Loucy (cell line): ENCODE measurements at regions not wholly inside any gene's neighbourhood (a gene's known extent, or its start where the extent isn't known, plus 50 kb on each side); places are given as distances from the start of the nearest gene placed in this dataset.
"Not testable (repeated sequence)": the region's sequence is repeated elsewhere in the genome, so short reads cannot be mapped to it uniquely, and the experiment has no call there.

Experiments used
- H2AFZ ChIP-seq: fragments of 200-600 bp; sonication (generic); 2 replicates; pipeline ENCODE4 v1.6.0; 2016; ENCODE audit warnings: antibody characterized with exemption, mild to moderate bottlenecking, low read length, moderate library complexity
- H3F3A ChIP-seq: fragments of 200-600 bp; 2 replicates; pipeline ENCODE4 v1.6.0; 2016; ENCODE audit warnings: antibody characterized with exemption, low read depth, mild to moderate bottlenecking
- H3K27me3 ChIP-seq: fragments of 200-600 bp; sonication (generic); 2 replicates; pipeline ENCODE4 v1.6.1; 2014; ENCODE audit warnings: low read length, mild to moderate bottlenecking; ENCODE audit not compliant: insufficient read depth, poor library complexity, severe bottlenecking
- H3K36me3 ChIP-seq: fragments of 200-600 bp; sonication (generic); 2 replicates; pipeline ENCODE4 v1.6.1; 2016; ENCODE audit warnings: low read length; ENCODE audit not compliant: insufficient read depth
- H3K4me1 ChIP-seq: fragments of 200-600 bp; sonication (generic); 2 replicates; pipeline ENCODE4 v1.5.1; 2014; ENCODE audit warnings: low read length, mild to moderate bottlenecking; ENCODE audit not compliant: insufficient read depth, poor library complexity, severe bottlenecking
- H3K4me2 ChIP-seq: fragments of 200-600 bp; sonication (generic); 2 replicates; pipeline ENCODE4 v1.6.0; 2014; ENCODE audit warnings: antibody characterized with exemption, low read length, low read depth, mild to moderate bottlenecking; ENCODE audit not compliant: poor library complexity, severe bottlenecking
- H3K4me3 ChIP-seq: fragments of 200-600 bp; sonication (generic); 2 replicates; pipeline ENCODE4 v1.5.1; 2014; ENCODE audit warnings: low read length, mild to moderate bottlenecking, mixed read lengths; ENCODE audit not compliant: poor library complexity, severe bottlenecking
- H3K79me2 ChIP-seq: fragments of 200-600 bp; sonication (generic); 2 replicates; pipeline ENCODE4 v1.6.1; 2014; ENCODE audit warnings: low read length; ENCODE audit not compliant: insufficient read depth
- H3K9ac ChIP-seq: fragments of 200-600 bp; sonication (generic); 2 replicates; pipeline ENCODE4 v1.6.0; 2014; ENCODE audit warnings: mild to moderate bottlenecking, low read depth, low read length, moderate library complexity; ENCODE audit not compliant: poor library complexity, severe bottlenecking
- H3K9me2 ChIP-seq: fragments of 200-600 bp; sonication (generic); replicated peaks from 2 replicates; pipeline ENCODE4 v1.6.1; 2016; ENCODE audit warnings: low read depth, low read length, mixed read lengths
- H3K9me3 ChIP-seq: fragments of 200-600 bp; sonication (generic); 2 replicates; pipeline ENCODE4 v1.6.1; 2014; ENCODE audit warnings: mild to moderate bottlenecking, antibody characterized with exemption, low read length, low read depth; ENCODE audit not compliant: insufficient read depth
- H4K20me1 ChIP-seq: fragments of 200-600 bp; sonication (generic); 2 replicates; pipeline ENCODE4 v1.6.0; 2014; ENCODE audit warnings: antibody characterized with exemption, low read length, mild to moderate bottlenecking; ENCODE audit not compliant: insufficient read depth, poor library complexity, severe bottlenecking
- CTCF ChIP-seq: fragments of 200-600 bp; sonication (generic); conservative IDR thresholded peaks from 2 replicates; pipeline ENCODE4 v1.5.1; 2014; ENCODE audit warnings: mild to moderate bottlenecking, antibody characterized with exemption, low read length
- EZH2phosphoT487 ChIP-seq: fragments of 200-600 bp; IDR thresholded peaks from 2 replicates; pipeline ENCODE4 v1.6.1; 2018; ENCODE audit warnings: antibody characterized with exemption, mild to moderate bottlenecking, moderate library complexity, borderline replicate concordance

GRCh38 chr13:38463048-38463447 is 113.4 kb downstream of the UFM1 start:
- Histone ChIP-seq H3K4me3 (no peak overlapping the region), H3K4me1 (no peaks in the 10 kb centered on the region), H3K9me3 (no peaks in the 10 kb centered on the region; the same call in 1 of the 2 replicates)

GRCh38 chr13:38472411-38472810 is 122.8 kb downstream of the UFM1 start:
- H3K9ac ChIP-seq, H3K79me2 ChIP-seq, H3K36me3 ChIP-seq, H3K27me3 ChIP-seq, H3F3A ChIP-seq, H2AFZ ChIP-seq, H3K4me3 ChIP-seq, H3K4me2 ChIP-seq, H3K4me1 ChIP-seq, H4K20me1 ChIP-seq, H3K9me2 ChIP-seq, H3K9me3 ChIP-seq: not testable (repeated sequence)

More at GRCh38 chr13:38463048-38463447, 113.4 kb downstream of the UFM1 start:
- no peaks in the 10 kb centered on the region for H4K20me1 ChIP-seq
- H3K9me2 ChIP-seq = no peaks in the 10 kb centered on the region
- no peaks in the 10 kb centered on the region for H3K36me3 ChIP-seq
- no peak overlapping the region for H2AFZ ChIP-seq
- no peak for TF ChIP-seq CTCF
- TF ChIP-seq EZH2phosphoT487 = no peak
- no peak overlapping the region for H3K4me2 ChIP-seq
- no peaks in the 10 kb centered on the region for H3K79me2 ChIP-seq
- H3F3A ChIP-seq = no peaks in the 10 kb centered on the region
- H3K9ac ChIP-seq = no peak overlapping the region
- H3K27me3 ChIP-seq = no peaks in the 10 kb centered on the region

- Histone ChIP-seq H3K4me2 (no peak overlapping the region), H3K36me3 (no peaks in the 10 kb centered on the region), H4K20me1 (no peaks in the 10 kb centered on the region), H3K4me1 (no peaks in the 10 kb centered on the region), H3K4me3 (no peak overlapping the region), H2AFZ (no peak overlapping the region), H3K9ac (no peak overlapping the region), H3K9me2 (no peaks in the 10 kb centered on the region), H3K79me2 (no peaks in the 10 kb centered on the region), H3F3A (no peaks in the 10 kb centered on the region), H3K27me3 (no peaks in the 10 kb centered on the region), H3K9me3 (no peaks in the 10 kb centered on the region)
- TF ChIP-seq CTCF (no peak), EZH2phosphoT487 (no peak)
These were observed 123.7 kb downstream of the UFM1 start for GRCh38 chr13:38473305-38473704.

GRCh38 chr13:38477676-38478075 is 128.0 kb downstream of the UFM1 start:
- TF ChIP-seq CTCF (no peak), EZH2phosphoT487 (no peak)
- Histone ChIP-seq H3K27me3 (no peaks in the 10 kb centered on the region), H3K4me3 (no peak overlapping the region), H3K9me2 (no peaks in the 10 kb centered on the region), H3K4me1 (no peaks in the 10 kb centered on the region), H3K79me2 (no peaks in the 10 kb centered on the region), H2AFZ (no peak overlapping the region), H4K20me1 (no peaks in the 10 kb centered on the region), H3K9me3 (no peaks in the 10 kb centered on the region), H3K9ac (no peak overlapping the region), H3K4me2 (no peak overlapping the region), H3K36me3 (no peaks in the 10 kb centered on the region), H3F3A (no peaks in the 10 kb centered on the region)
